Lower leg skin (tissue), 4 donors: ENCODE measurements at regions not wholly inside any gene's neighbourhood (a gene's known extent, or its start where the extent isn't known, plus 50 kb on each side); places are given as distances from the start of the nearest gene placed in this dataset.

Experiments
- DNase-seq, 2 donors: peaks; one replicate each; pipeline ENCODE4 v3.0.0-alpha.2; 2019; ENCODE audit warnings: low spot score in 2 of 2
- H3K4me3 ChIP-seq: fragments of 200-600 bp; sonication (generic); 2 replicates; pipeline ENCODE4 v1.5.1; 2017; ENCODE audit warnings: mild to moderate bottlenecking, low read depth; ENCODE audit not compliant: poor library complexity, severe bottlenecking
- POLR2A ChIP-seq, 2 donors: fragments of 450-650 bp; IDR thresholded peaks; one replicate each; pipeline ENCODE4 v1.6.1; 2016 to 2017; ENCODE audit warnings: antibody characterized with exemption in 2 of 2, mild to moderate bottlenecking in 1 of 2, moderate library complexity in 1 of 2
- WGBS, 2 donors: methylation state at CpG; one replicate each; pipeline ENCODE4 v1.1.5; 2018; 5-methylcytosine and 5-hydroxymethylcytosine counted together
- intact Hi-C: fragments of 100-400 bp; cut with DNase I; formaldehyde crosslinking; loops from one replicate; pipeline ENCODE4 v1.15.0; 2023; ENCODE audit warnings: low total_unique reads
- TF ChIP-seq, protein P1 (sequence below), 3 donors: fragments of 450-650 bp; IDR thresholded peaks; one replicate each; pipeline ENCODE4 v1.5.1; 2016; ENCODE audit warnings: antibody characterized with exemption in 3 of 3, mild to moderate bottlenecking in 3 of 3, moderate library complexity in 2 of 3

DNA sequence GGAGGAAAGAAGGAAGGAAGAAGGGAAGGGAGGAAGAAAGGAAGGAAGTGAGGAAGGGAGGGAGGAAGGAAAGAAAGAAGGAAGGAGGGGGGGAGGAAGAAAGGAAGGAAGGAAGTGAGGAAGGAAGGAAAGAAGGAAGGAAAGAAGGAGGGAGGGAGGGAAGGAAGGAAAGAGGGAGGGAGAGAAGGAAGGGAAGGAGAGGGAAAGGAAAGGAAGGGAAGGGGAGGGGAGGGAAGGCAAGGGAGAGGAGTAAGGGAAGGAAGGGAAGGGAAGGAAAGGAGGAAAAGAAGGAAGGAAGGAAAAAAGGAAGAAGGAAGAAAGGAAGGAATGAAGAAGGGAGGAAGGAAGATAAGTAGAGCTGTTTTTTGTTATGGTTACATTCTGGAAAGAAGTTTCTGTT is 141.2 kb downstream of the LRRC3B start:
- intact Hi-C loops, result no loop called here
- TF ChIP-seq, protein P1, sequence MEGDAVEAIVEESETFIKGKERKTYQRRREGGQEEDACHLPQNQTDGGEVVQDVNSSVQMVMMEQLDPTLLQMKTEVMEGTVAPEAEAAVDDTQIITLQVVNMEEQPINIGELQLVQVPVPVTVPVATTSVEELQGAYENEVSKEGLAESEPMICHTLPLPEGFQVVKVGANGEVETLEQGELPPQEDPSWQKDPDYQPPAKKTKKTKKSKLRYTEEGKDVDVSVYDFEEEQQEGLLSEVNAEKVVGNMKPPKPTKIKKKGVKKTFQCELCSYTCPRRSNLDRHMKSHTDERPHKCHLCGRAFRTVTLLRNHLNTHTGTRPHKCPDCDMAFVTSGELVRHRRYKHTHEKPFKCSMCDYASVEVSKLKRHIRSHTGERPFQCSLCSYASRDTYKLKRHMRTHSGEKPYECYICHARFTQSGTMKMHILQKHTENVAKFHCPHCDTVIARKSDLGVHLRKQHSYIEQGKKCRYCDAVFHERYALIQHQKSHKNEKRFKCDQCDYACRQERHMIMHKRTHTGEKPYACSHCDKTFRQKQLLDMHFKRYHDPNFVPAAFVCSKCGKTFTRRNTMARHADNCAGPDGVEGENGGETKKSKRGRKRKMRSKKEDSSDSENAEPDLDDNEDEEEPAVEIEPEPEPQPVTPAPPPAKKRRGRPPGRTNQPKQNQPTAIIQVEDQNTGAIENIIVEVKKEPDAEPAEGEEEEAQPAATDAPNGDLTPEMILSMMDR (IDR thresholded peaks at IDR 0.05), result no peak
- DNase-seq, result no peak
- no peak overlapping the region for H3K4me3 ChIP-seq

DNA sequence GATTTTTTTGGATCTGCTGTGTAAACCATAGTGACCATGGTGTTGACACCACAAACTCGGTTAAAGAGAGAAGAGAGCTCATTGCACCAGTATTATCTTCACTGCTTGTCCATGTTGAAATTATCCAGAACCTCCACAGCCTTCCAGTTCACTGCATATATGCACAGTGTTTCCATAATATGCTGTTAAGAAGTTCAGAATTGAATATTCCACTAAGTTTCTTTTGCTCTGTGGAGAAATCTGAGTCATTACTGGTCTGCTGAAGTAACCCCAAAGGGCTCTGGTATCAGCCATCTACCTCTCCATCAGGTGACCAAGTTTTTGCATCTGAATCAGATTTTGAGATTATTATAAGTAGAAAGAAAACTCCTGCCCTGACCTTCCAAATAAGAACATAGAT is 143.5 kb downstream of the LRRC3B start:
- no peak overlapping the region for H3K4me3 ChIP-seq
- intact Hi-C loops, result no loop called here
- no peak for TF ChIP-seq POLR2A (IDR thresholded peaks at IDR 0.05)
- TF ChIP-seq, protein P1 (IDR thresholded peaks at IDR 0.05), result no peak
- no peak for DNase-seq
- WGBS, 2 donors, result 55 to 71% methylated on average over 1 of the region's 1 CpG

GRCh38 chr3:26768068-26768651 is 145.6 kb downstream of the LRRC3B start:
- TF ChIP-seq, protein P1 (IDR thresholded peaks at IDR 0.05), result no peak
- TF ChIP-seq POLR2A (IDR thresholded peaks at IDR 0.05), result no peak
- WGBS, 2 donors, result 94 to 97% methylated on average over 1 of the region's 1 CpG
- intact Hi-C loops, result no loop called here
- H3K4me3 ChIP-seq, result no peak overlapping the region
- DNase-seq, result no peak

- no peak overlapping the region for H3K4me3 ChIP-seq
- intact Hi-C loops, result loop anchor here (5.0 kb wide), 1 partner anchor 1938 kb away; no protein-coding TSS in a partner anchor
- DNase-seq, result no peak
- TF ChIP-seq POLR2A (IDR thresholded peaks at IDR 0.05), result no peak
- TF ChIP-seq, protein P1 (IDR thresholded peaks at IDR 0.05), result no peak
- WGBS, 2 donors, result 74 to 87% methylated on average over 5 of the region's 5 CpGs
These were observed 177.2 kb downstream of the LRRC3B start for GRCh38 chr3:26799679-26800317.

DNA sequence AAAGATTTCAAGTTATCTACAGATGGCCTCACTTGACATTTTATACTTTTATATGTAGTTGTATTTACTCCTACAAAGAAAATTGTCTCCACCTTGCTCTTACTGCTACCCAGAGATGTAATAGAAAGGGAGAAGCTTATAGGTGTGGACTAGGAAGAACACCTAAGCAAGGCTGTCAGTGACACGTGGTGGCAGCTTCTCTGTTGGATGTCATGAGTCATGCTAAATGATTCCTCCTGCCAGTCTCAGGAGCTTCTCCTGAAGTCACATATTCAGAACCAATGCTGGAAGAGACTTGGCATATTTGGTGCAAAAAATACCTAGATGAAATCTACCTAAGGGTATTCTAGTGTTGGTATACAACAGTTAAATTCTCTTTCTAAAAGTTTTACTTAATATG is 184.7 kb downstream of the LRRC3B start:
- no peak overlapping the region for H3K4me3 ChIP-seq
- TF ChIP-seq, protein P1 (IDR thresholded peaks at IDR 0.05), result no peak
- no peak for TF ChIP-seq POLR2A (IDR thresholded peaks at IDR 0.05)
- intact Hi-C loops, result no loop called here
- no peak for DNase-seq
- WGBS, 2 donors, result 37 to 63% methylated on average over 1 of the region's 1 CpG

GRCh38 chr3:26825454-26825853 is 202.9 kb downstream of the LRRC3B start:
- H3K4me3 ChIP-seq, result no peak overlapping the region
- WGBS, 2 donors, result 72 to 79% methylated on average over 2 of the region's 2 CpGs
- intact Hi-C loops, result no loop called here
- no peak for DNase-seq
- TF ChIP-seq, protein P1 (IDR thresholded peaks at IDR 0.05), result no peak
- no peak for TF ChIP-seq POLR2A (IDR thresholded peaks at IDR 0.05)
